NOMO-1 (cell line): ENCODE measurements at regions not wholly inside any gene's neighbourhood (a gene's known extent, or its start where the extent isn't known, plus 50 kb on each side); places are given as distances from the start of the nearest gene placed in this dataset.
"Not testable (repeated sequence)": the region's sequence is repeated elsewhere in the genome, so short reads cannot be mapped to it uniquely, and the experiment has no call there.

Source experiments
- DNase-seq, 2 experiments: peaks; one replicate each; lab custom pipeline; 2025; ENCODE audit not compliant: unreplicated experiment in 2 of 2; lab: John Stamatoyannopoulos, UW

DNA sequence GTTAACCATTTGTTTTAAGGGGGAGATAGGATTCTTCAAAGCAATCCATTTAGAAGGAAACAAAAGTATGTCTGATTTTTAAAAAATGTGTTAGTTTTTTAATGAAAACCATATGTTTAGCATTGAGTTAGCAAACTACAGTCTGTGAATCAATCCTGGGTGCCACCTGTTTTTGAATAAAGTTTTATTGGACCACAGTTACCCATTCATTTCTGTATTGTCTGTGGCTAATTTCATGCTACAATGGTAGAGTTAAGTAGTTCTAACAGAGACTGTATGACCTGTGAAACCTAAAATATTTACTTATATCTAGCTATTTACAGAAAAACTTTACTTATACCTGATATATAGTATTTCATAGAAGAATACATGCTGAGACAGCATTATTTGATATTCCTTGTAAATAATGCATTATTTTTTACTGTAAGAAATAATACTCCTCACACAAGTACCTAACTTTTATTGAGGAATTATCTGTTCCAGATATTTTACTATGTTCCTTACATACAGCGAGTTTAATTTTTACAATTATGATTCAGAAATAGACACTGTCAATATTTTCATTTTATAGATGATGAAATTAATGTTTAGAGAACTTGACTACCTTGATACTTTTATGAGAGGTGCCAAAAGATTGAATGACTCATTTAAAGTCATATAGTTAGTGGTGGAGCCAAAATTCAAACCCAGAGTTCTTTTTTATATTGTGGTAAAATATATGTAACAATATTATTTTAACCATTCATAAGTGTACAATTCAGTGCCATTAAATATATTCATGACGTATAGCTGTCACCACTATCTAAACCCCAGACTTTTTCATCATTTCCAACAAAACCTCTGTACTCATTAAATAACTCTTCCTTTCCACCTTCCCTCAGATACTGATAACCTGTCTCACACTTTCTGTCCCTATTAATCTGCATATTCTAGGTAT is 122.0 kb downstream of the GLUD2 start:
- DNase-seq = no peak

DNA sequence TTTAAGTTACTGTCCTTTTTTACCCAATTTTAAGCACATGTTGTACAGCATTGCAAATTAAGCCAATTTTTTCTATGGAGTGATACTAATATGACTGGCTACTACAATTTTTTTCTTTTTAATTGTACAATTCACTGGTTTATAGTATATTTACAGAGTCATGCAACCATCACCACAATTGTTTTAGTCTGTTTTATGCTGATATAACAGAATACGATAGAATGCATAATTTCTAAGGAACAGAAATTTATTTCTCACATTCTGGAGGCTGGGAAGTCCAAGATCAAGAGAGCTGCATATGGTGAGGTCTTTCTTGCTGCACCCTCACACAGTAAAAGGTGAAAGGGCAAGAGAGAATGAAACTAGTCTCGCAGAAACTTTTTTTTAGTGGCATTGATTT is 125.3 kb downstream of the GLUD2 start:
- DNase-seq = no peak

DNA sequence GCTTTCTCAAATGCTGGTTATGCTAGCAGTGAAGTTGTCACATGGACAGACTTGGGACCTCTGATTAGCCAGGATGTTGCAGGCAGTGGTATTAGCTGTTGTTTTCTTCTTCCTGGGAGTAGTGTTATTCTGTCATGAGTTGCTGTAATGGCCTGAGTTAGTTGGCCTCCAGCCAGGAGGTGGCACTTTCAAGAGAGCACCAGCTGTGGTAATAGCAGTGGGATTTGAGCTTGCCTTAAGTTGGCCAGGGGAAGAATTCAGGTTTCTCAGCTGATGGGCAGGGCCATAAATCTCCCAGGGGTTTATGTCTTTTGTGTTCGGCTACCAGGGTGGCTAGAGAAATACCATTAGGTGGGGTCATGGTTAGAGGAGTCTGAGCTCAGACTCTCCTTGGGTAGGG is 132.6 kb downstream of the GLUD2 start:
- DNase-seq = no peak

DNA sequence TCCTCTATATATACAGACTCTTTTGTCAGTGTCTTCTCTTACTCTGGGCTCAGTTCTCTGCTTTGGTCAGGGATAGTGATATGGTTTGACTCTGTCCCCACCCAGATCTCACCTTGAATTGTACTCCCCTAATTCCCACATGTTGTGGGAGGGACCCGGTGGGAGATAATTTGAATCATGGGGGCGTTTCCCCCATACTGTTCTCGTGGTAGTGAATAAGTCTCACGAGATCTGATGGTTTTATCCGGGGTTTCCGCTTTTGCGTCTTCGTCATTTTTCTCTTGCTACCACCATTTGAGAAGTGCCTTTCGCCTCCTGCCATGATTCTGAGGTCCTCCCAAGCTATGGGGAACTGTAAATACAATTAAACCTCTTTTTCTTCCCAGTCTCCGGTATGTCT is 144.4 kb downstream of the GLUD2 start:
- no peak for DNase-seq

DNA sequence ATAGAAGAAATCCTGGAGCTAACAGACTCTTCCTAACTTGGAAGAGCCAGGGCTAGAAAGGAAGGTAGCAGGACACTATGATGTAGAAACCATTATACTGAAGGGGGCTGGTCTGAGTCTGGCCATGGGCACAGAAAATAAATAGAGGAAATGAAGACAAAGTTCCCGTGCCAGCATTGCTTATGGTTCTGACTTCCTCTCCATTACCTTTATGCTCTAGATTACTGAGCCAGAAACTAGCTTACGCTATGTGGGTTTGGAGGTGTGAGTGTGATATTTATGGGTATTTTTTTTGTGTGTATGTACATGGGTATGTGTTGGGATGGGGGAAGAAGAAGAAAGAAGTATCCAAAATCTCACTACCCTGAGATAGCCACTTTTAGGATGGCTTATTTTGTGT is 148.3 kb downstream of the GLUD2 start:
- no peak for DNase-seq

DNA sequence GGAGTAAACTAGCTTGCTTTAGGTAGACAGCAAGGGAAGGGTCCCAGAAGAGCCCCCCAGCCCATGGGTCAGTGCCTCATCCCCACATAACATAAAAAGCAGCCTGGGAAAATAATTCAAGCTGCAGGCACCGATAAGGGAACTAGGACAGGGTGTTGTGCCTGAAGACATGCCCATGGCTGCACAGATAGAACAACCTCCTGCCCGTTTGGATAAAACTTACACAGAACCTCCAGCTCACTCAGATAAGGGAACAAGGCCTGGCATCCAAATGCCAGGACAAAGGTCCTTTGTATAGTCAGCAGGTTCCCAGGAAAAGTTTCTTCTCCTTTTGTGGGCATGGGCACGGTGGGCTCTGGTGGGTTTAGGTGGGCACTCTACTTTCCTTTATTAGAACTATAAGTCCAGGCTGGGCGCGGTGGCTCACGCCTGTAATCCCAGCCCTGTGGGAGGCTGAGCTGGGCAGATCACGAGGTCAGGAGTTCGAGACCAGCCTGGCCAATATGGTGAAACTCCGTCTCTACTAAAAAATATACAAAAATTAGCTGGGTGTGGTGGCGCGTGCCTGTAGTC is 149.5 kb downstream of the GLUD2 start:
- DNase-seq = not testable (repeated sequence)

DNA sequence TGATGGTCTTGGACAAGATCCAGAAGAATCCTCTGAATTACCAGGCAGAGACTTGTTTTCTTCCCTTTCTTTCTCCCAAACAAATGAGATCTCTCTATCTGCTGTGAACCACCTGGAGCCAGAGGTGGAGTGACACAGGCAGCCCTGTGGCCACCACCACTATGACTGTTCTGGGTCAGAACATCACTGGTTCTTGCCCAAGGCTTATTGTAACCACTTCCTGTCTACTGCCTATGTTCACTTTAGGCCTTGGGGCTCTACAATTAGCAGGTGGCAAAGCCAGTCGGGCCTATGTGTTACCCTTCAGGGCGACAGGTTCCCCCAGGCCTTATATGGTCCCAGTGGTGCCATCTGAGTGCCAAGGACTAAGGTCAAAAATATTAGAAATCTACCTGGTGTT is 161.2 kb downstream of the GLUD2 start:
- no peak for DNase-seq

DNA sequence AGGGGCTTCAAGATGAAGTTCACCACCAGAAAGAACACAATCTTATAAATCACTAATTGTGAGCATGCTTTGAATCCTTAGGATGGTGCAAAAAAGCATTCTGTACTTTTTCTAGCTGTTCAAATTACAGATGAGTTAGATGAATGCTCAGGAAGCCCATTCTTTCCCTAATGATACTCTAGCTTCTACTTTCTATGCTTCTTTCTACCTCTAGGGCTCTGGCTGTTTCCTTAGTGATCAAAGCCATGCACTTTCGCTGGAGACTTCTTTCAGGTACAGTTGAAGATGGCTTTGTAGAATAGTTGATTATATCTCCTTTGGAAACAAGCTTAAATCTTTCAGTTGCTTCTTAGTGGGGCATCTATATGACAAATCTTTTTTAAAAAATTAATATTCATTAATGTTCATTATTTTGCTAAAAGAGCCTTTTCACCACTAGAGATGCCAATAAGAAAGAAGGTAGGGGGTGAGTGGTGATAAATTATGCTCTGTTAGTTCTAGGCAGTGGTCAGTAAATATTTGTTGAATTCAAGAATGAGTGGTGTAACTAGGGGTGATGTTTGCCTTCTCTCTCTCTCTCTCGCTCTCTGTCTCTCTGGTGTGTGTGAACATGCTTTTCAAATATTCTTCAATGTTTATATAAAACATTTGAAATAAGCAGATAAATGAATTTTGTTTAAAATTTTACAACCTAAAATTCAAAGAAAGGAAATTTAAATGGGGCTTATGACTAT is 169.4 kb downstream of the GLUD2 start:
- DNase-seq = no peak

DNA sequence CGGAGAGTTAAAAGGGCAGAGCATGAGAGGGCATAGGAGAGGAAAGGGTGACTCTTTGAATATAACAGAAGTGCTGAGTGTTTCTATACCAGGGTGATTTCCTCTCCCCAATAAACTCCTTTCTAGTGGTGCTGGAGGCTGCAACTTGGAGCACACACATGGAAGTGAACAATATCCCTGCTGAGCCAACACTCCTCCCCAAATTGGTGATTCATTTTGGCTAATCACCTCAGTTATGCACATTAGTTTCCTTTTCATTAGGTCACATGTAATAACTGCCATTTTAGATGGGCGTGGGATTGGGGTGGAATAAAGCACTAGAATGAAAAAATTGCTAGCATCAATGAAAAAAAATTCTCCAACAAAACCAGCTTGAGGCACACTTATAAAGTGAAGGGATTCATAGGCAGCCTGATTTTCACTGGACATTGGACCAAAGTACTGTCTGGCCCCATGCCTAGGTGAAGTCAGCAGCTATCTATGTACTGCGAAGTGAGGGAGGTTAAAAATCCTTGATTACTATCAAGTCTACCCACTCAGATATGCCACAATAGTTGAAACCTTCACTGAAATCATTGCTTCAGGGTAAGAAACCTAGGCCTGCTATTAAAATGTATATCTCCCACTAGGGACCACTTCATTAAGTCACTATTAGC is 174.0 kb downstream of the GLUD2 start:
- no peak for DNase-seq

DNA sequence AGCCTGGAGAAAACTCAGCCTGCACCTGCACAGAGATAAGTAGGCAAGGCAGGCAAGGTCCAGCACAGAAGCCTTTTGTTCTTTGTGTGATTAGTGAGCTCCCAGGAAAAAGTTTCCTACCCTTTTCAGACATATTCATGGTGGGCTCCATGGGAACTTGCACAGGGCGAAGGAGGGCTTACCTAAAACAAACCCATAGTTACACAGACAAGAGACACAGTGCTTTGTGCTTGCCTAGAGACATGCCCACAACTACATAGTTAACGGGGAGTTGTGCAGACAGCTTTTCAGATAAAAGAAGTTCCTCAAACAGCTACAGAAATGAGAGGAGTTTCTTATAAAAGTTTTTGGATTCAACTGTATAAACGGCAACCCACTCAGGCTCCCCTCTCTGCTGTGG is 180.5 kb downstream of the GLUD2 start:
- DNase-seq = no peak

DNA sequence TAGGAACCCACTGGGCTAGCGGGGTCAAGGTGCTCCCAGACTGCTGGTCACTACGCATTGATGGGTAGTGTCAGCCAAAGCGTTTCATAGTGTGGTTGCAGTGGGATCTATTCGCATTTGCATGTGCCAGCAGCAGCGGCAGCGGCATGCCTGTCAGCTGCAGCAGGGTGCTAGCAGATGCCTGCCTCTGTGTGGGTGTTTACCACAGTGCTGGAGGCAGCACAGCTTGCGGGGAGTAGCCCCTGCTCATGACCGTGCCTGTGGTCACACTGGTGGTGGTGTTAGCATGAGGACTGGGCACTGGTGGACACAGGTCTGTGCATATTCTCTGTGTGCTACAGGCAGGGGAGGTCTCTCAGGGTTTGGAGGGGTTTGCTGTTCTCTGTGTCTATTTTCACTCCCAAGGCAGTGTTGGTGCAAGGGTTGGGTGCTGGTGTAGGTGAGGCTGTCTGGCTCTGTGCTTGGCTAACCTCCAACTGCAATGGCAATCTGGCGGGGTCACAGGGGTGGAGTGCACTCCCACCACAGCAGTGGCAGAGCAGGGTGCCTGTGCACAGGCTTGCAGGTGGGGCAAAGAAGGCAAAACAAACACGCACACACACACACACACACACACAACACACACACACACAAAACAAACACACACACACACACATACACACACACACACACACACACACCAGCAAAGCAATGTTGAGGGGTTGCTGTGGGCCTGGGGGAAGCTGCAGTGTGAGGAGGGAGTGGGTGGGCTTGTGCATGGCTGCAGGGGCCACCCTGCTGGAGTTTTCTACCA is 184.4 kb downstream of the GLUD2 start:
- DNase-seq = no peak

DNA sequence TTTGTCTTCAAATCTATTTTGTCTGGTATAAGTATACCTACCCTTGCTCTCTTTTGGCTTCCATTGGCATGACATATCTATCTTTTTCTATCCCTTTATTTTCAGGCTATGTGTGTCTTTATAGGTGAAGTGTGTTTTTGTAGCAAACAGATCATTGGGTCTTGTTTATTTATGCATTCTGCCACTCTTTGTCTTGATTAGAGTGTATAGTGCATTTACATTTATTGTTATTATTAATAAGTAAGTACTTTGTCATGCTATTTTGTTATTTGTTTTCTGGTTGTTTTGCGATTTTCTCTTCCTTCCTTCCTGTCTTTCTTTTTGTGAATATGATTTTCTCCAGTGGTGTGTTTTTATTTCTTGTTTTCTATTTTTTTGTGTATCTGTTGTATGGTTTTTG is 188.6 kb downstream of the GLUD2 start:
- no peak for DNase-seq

DNA sequence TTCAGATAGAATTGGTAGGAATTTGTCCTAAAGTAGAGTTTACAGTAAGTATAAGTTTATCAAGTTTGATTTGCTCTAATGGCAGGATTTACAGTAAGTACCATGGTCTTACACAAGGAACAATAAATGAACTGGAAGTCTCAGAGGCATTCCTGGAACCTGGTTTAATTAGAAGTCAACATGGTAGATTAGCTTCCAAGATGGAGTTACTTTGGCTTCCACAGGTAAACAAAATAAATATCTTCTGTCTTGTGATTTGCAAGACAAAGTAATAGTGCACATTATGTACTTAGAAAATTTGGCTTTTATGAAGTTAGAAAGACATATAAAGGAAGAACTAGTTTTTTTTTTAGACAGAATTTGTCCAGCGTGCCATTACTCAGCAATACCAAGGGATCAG is 190.7 kb downstream of the GLUD2 start:
- no peak for DNase-seq

DNA sequence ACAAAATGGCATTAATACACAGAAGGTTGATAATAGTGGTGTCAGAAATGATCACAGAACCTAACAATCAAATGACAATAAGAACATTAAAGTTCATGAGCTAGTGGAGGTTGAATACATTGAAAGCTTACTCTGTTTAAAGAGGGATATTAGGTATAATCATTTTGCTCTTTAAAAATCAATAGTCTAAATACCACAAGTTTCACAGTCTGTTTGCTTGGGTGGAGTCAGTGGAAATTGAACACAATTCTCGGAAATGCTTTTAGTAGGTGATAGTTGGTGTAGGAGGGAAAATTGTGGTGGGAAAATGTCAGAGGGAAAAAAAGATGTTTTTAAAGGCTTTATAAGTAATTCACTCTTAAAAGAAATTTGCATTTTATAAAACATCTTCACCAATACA is 197.1 kb downstream of the GLUD2 start:
- no peak for DNase-seq

DNA sequence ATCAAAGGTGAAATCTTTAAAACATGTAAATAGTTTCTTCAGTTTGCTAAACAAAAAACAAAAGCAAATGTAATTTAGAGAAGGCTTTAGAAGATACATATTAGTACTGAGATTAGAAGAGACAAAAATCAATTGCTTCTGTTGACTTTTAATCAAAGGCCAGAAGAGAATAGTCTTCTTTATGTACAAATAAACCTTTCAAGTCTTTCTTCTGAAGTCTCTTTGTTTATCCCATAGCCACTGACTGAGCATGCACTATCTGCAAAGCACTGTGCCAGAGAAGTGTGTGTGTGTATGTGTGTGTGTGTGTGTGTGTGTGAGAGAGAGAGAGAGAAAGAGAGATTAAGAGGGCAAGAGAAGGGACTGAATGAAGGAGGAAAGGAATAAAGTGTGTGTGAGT is 198.4 kb downstream of the GLUD2 start:
- no peak for DNase-seq

DNA sequence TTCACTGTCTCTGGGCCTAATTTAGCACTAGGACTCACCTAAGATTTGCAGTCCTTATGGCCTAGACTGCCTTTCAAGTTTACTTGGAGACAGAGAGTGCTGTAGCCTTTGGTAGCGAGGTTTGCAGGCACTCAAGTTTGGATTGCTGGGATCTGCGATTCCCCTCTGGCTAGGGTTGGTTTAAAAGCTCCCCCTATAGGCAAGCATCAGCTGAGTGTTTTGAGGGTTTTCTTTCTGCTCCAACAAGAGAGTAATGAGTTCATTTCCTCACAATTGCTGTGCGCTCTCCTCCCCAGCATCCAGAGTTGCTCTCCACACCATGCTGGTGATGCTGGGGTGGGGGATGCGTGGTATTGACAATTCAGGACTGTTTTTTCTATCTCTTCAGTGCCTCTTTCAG is 206.9 kb downstream of the GLUD2 start:
- no peak for DNase-seq

DNA sequence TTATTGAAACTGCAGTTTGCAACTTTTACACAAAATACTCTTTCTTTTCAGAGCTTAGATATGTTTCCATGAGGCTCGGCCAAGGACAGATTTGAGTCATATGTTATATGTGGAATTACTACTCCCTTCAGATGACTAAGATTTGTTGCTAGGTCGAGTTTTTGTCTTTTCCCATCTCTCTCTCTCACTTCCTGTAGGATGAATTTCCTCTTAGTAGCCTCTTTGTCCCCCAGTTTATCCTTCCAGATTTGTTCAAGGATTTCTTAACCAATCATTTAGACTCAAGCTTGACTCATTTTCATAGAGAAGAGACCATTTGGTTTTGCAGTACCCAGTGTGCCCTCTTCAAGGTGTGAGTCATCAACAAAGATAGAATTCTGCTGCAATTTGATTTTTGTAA is 209.2 kb downstream of the GLUD2 start:
- DNase-seq = no peak

DNA sequence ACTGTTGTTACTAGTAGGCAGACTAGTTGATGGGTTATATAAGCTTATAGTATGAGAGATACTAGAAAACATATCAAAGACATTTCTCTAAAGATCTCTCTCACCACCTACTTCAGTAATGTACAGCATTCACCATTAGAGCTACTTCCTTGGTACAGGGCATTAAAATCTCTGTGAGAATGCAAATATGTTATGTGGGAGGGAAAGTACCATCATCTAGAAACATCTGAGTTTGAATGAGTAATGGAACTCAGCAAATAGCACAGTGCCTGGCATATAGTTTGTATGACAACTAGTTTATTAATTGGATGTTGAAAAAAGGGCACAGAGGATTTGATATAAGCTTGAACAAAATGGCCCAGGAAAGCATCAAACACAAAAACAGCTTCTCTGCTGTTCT is 211.1 kb downstream of the GLUD2 start:
- no peak for DNase-seq

DNA sequence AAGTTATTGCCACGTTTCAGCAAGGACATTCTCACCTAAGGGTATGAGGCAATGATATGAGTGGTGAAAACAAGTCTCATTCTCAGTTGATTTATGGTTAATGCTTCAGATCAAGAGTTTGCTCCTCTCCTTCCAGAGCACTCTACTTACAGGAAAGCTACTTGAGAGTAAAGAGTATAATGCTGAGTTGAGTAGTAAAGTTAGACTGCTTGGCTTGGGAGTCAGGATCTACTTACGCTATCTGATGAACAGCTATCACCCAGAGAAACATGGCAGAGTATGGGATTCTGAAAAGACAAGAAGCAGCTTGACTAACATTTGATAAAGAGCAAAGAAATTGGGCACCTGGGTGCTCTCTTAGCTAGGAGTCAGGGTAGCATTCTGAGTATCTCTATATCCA is 211.8 kb downstream of the GLUD2 start:
- no peak for DNase-seq

DNA sequence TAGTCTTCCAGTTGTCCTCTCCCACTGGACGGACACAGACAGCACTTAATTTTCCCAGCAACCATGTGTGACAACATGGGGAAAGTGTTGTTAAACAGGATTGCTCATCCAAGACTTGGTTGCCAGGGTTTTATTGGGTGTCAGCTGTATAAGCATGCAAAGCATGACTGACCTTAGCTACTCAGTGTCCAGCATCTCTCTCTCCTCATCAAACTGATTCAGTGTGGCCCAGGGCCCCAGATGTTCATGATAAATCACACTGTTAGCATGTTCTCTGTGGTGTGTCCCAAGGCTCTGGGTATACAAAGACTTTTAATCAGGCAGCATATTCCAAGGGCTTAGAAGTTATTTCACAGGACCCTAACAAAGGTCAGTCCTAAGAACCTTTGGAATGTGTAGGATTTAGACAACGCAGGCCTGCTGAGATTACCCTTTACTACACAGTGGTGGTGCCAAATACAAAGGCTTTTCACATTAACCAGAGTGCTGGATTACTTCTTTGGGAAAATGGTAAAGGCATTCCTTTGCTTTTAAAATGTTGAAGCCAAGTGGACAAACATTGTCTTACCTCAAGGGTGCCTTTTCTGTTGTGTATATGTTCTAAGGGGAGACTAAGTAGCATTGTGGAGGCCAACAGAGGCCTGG is 213.3 kb downstream of the GLUD2 start:
- no peak for DNase-seq
